ENCODE measurements at regions not wholly inside any gene's neighbourhood (a gene's known extent, or its start where the extent isn't known, plus 50 kb on each side); places are given as distances from the start of the nearest gene placed in this dataset.

DNA sequence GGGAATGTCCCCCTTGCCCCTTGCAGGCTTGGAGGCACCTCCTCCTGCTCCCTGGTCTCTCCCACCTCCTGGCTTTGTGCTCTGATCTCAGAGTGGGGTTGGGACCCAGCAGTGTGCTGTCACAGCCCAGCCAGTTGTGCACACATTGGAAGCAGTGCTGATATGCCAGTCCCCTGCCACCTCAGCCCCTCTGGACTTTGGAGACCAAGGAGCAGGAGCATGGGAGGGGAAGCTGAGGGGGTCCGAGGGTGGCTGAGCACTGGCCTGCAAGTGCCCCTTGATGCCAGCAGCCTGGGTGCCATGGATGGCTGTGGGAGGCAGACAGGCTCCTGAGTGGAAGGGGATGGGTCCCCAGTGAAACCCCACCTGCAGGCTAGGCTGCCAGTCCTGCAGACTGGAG, 235.4 kb downstream of the ZNF716 start (continued):
- TF ChIP-seq ZNF124 (CRISPR knock-in tag; IDR thresholded peaks at IDR 0.05) (no peak), TEAD1 (CRISPR knock-in tag; IDR thresholded peaks at IDR 0.05) (no peak)

Data from K562 (cell line).